ENCODE measurements at regions not wholly inside any gene's neighbourhood (a gene's known extent, or its start where the extent isn't known, plus 50 kb on each side); places are given as distances from the start of the nearest gene placed in this dataset.

DNA sequence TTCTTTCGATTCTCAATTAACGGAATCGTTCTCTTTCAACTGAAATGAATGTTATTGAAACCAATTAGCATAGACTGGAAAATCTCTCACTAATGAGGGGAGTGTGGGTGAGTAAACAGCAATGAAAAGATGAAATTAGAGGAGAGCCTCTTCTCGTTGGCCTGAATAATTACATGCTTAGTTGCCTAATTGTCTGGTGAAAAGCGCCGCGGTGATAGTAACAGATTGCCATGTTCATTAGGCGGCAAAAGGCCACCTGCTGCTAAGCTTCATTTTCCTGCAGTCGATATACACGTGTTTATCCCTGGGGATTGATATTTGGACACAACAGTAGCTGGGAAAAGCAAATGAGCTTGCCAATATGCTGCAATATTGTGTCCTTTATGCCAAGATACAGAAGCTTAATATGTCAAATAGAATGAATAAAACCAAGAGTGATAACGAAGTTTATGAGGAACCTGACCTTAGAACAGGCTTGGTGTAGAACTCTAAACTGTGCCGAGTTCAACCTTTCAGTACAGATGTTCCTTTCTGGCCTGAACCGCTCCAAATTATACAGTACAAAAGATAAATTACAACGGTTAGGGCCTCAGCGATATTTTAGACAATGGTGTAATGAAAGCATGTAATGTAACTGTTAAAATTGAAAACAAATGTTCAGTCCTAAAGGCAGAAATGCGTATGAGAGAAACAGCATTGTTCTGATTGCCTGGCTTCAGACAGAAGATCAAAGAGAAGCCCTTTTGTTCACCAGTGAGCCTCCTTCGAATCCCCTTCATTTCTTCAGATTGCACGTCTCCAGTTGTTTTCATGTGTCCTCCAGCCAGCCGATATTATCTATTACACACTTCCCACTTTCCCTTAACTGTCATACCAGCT, 185.2 kb downstream of the SHOX2 start:
- Histone ChIP-seq H3K4me3 (replicated peaks in 1 of 2; ENCODE audit: low read depth in 1 of 2, low read length in 2 of 2) (no peak overlapping the region), H3K4me1 (ENCODE audit: control insufficient read depth in 1 of 2, insufficient read depth in 2 of 2, low read length in 2 of 2) (no peaks in the 10 kb centered on the region), H3K9me2 (ENCODE audit: insufficient read depth) (no peaks in the 10 kb centered on the region), H3K79me2 (ENCODE audit: insufficient read depth, low read length) (no peaks in the 10 kb centered on the region), H2AFZ (ENCODE audit: low read depth, low read length, poor library complexity, severe bottlenecking) (no peak overlapping the region), H3K9ac (ENCODE audit: low read length) (no peak overlapping the region), H3K9me3 (ENCODE audit: control insufficient read depth in 1 of 2, insufficient read depth in 1 of 2, low read depth in 1 of 2, low read length in 2 of 2) (no peaks in the 10 kb centered on the region), H3K27ac (ENCODE audit: low read depth, low read length) (no peak overlapping the region), H3K27me3 (ENCODE audit: insufficient read depth, low read length) (no peaks in the 10 kb centered on the region), H3K4me2 (ENCODE audit: low read length) (no peak overlapping the region), H3K36me3 (ENCODE audit: control insufficient read depth in 1 of 2, insufficient read depth in 2 of 2, low read length in 2 of 2) (no peaks in the 10 kb centered on the region), H4K20me1 (ENCODE audit: insufficient read depth) (no peaks in the 10 kb centered on the region)
- ChIA-PET POLR2A (no interaction called here), RAD21 (ENCODE audit: low non-redundant PET in 1 of 2, low total read pairs in 2 of 2, uncharacterized antibody in 2 of 2, unreplicated experiment in 2 of 2) (no interaction called here), CTCF (interaction anchor here (1.3 kb wide), 1 partner anchor 315 kb away, joined by 3 read pairs; no protein-coding TSS in a partner anchor)
- TF ChIP-seq ZFX (IDR thresholded peaks at IDR 0.05) = no peak
- TF ChIP-seq POLR2A (IDR thresholded peaks at IDR 0.05; ENCODE audit: borderline replicate concordance, extremely low read depth, insufficient read depth, insufficient read length) = no peak
- TF ChIP-seq, protein P1, sequence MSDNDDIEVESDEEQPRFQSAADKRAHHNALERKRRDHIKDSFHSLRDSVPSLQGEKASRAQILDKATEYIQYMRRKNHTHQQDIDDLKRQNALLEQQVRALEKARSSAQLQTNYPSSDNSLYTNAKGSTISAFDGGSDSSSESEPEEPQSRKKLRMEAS (IDR thresholded peaks at IDR 0.05) = no peak
- TF ChIP-seq, protein P2, sequence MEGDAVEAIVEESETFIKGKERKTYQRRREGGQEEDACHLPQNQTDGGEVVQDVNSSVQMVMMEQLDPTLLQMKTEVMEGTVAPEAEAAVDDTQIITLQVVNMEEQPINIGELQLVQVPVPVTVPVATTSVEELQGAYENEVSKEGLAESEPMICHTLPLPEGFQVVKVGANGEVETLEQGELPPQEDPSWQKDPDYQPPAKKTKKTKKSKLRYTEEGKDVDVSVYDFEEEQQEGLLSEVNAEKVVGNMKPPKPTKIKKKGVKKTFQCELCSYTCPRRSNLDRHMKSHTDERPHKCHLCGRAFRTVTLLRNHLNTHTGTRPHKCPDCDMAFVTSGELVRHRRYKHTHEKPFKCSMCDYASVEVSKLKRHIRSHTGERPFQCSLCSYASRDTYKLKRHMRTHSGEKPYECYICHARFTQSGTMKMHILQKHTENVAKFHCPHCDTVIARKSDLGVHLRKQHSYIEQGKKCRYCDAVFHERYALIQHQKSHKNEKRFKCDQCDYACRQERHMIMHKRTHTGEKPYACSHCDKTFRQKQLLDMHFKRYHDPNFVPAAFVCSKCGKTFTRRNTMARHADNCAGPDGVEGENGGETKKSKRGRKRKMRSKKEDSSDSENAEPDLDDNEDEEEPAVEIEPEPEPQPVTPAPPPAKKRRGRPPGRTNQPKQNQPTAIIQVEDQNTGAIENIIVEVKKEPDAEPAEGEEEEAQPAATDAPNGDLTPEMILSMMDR (IDR thresholded peaks at IDR 0.05 in 2 of 3, conservative IDR thresholded peaks at IDR 0.05 in 1 of 3; ENCODE audit: borderline replicate concordance in 1 of 3, insufficient read depth in 1 of 3, low read depth in 2 of 3, low read length in 2 of 3) = no peak
- TF ChIP-seq POLR2AphosphoS5 (IDR thresholded peaks at IDR 0.05; ENCODE audit: low read depth, low read length) = no peak
- TF ChIP-seq, protein P3, sequence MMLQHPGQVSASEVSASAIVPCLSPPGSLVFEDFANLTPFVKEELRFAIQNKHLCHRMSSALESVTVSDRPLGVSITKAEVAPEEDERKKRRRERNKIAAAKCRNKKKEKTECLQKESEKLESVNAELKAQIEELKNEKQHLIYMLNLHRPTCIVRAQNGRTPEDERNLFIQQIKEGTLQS (IDR thresholded peaks at IDR 0.05) = no peak
- TF ChIP-seq ELF1 (IDR thresholded peaks at IDR 0.05; ENCODE audit: borderline replicate concordance, low read depth) = no peak
- TF ChIP-seq YY1 (IDR thresholded peaks at IDR 0.05; ENCODE audit: extremely low read depth, insufficient replicate concordance, low read depth, low read length) = no peak
- TF ChIP-seq RAD21 (IDR thresholded peaks at IDR 0.05; ENCODE audit: low read depth) = no peak
- no peak for TF ChIP-seq CEBPB (IDR thresholded peaks at IDR 0.05; ENCODE audit: low read depth)
- TF ChIP-seq FOSL1 (IDR thresholded peaks at IDR 0.05; ENCODE audit: low read depth) = no peak
- TF ChIP-seq SRF (IDR thresholded peaks at IDR 0.05; ENCODE audit: low read depth) = no peak
- no peak for TF ChIP-seq EZH2 (IDR thresholded peaks at IDR 0.05)
- TF ChIP-seq TCF7L2 (IDR thresholded peaks at IDR 0.05; ENCODE audit: borderline replicate concordance, extremely low read depth, insufficient read depth, insufficient read length) = no peak
- no TSS peak for BruUV-seq (replicated peaks)
- intact Hi-C loops (cut with micrococcal nuclease) = no loop called here
- DNase-seq (ENCODE audit: low read depth, low spot score) (no peak), ATAC-seq (no peak)
